Neural progenitor cell (in vitro differentiated cells): ENCODE measurements at regions not wholly inside any gene's neighbourhood (a gene's known extent, or its start where the extent isn't known, plus 50 kb on each side); places are given as distances from the start of the nearest gene placed in this dataset.

Experiments used
- EZH2 ChIP-seq: fragments of 200-600 bp; sonication (generic); IDR thresholded peaks from 2 replicates; pipeline ENCODE4 v1.6.1; 2017; ENCODE audit warnings: antibody characterized with exemption, mild to moderate bottlenecking, moderate library complexity
- TF ChIP-seq, protein P1 (sequence below): fragments of 200-600 bp; sonication (generic); IDR thresholded peaks from 2 replicates; pipeline ENCODE4 v1.5.1; 2017; ENCODE audit warnings: antibody characterized with exemption, mild to moderate bottlenecking

- TF ChIP-seq, protein P1, sequence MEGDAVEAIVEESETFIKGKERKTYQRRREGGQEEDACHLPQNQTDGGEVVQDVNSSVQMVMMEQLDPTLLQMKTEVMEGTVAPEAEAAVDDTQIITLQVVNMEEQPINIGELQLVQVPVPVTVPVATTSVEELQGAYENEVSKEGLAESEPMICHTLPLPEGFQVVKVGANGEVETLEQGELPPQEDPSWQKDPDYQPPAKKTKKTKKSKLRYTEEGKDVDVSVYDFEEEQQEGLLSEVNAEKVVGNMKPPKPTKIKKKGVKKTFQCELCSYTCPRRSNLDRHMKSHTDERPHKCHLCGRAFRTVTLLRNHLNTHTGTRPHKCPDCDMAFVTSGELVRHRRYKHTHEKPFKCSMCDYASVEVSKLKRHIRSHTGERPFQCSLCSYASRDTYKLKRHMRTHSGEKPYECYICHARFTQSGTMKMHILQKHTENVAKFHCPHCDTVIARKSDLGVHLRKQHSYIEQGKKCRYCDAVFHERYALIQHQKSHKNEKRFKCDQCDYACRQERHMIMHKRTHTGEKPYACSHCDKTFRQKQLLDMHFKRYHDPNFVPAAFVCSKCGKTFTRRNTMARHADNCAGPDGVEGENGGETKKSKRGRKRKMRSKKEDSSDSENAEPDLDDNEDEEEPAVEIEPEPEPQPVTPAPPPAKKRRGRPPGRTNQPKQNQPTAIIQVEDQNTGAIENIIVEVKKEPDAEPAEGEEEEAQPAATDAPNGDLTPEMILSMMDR, result no peak
- no peak for TF ChIP-seq EZH2
These were observed 493.5 kb upstream of the WWC1 start for GRCh38 chr5:167797933-167798332.
